NOMO-1 treated with dmso at 0.1 percent for 144 hours (cell line): ENCODE measurements at regions not wholly inside any gene's neighbourhood (a gene's known extent, or its start where the extent isn't known, plus 50 kb on each side); places are given as distances from the start of the nearest gene placed in this dataset.

ENCODE experiments used
- DNase-seq: peaks from one replicate; lab custom pipeline; 2025; ENCODE audit not compliant: unreplicated experiment; lab: John Stamatoyannopoulos, UW

DNA sequence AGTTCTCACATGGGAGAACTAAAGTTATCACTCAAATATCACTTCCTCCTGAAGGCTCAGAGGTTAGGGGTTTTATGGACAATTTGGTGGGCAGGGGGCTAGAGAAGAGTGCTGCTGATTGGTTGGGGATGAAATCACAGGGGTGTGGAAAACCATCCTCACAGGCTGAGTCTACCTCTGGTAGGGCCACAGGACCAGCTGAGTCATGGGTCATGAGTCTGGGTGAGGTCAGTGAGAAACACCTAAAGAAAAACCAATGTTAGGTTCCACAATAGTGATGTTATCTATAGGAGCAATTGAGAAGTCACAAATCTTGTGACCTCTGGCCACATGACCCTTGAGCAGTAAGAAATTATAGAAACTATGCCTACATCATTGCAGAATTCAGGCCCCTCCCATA, 203.3 kb upstream of the TARS1 start:
- no peak for DNase-seq

- no peak for DNase-seq
Measured at GRCh38 chr5:33238826-33239695, 201.7 kb upstream of the TARS1 start.

GRCh38 chr5:33240558-33240957, 200.2 kb upstream of the TARS1 start:
- DNase-seq, result no peak

DNA sequence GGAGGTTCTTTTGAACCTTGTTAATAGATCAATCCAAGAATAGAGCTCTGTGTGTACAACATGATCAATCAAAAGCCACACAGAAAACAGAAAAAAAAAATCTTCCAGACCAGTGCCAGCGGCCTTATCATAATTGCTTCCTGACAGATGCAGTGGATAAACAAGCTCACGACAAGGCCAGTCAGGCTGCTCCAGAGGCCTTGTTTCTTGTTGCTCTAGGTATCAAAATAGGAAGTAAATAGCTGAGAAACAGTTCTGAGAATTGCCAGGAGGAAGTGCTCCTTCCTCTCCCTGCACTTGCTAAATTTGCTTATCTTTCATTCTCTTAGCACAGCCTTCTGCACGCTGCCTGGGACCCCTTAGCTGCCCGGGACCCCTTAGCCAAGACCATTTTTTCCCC, 199.0 kb upstream of the TARS1 start:
- peak; percentile 70 for DNase-seq

DNA sequence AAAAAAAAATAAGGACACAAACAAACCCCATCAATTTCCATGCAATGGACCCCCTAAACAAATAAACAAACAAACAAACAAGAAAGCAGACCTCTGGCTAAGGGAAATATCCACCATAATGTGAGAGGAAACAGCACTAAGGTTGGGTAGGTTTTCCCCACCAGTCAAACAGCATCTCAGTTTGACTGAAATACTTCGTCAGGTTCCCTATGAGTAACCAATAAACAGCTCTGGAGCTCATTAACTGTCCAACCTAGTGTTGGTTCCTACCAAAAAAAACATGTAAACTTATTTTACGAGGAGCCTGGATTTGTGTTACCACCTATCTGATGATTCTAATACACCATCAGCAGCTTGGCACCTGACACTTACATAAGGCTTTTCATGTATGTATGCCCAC, 198.5 kb upstream of the TARS1 start:
- no peak for DNase-seq

DNA sequence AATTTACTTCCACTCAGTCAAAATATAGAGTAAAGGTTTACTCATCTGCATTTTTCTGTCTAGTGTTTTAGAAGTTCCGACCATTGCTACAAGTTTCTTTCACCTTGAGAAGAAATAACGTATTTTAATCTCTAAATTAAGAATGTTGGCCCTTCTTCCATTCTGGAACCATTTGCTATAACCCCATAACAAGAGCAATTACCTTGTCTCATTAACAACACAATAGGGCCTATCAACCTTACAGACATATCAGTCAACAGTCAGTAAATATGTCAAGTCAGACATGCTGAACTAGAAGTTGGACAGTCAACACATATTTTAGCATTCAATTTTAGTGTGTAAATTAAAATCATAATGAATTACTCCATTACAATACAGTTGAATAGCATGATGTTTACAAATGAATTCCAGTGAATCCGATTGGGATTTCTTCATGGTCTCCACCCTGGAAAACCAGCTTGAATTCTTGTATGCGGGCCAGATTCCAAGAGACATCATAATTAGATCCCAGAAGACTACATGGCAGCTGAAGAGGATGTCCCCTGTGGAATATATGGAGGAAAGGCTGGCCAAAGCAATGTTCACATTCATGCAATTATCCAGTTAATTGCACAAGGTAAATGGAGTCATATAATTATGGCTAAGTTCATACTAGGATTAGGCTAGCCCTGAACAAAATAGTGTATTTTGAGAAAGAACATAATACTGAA, 196.2 kb upstream of the TARS1 start:
- no peak for DNase-seq

- DNase-seq, result no peak
Measured at GRCh38 chr5:33254579-33254978, 186.2 kb upstream of the TARS1 start.

- DNase-seq, result no peak
Measured at GRCh38 chr5:33257807-33258429, 182.8 kb upstream of the TARS1 start.

GRCh38 chr5:33258553-33258952, 182.2 kb upstream of the TARS1 start:
- DNase-seq, result no peak

DNA sequence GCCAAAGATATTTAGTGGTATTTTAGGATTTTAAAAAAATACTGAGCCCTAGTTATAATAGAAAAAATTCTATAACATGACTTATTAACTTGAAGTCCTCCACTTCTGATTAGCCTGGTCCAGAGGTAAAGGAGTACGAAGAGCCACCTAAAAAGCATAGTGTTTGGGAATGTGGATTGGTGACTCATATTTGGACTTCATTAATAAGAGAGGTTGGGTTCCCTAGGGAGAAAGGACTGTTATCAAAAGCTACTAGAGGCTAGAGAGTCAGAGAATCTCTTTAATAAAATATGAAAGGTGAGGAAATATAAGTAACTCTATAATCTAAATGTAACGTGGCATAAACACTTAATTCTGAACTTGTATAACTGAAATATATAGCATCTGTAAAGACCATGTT, 180.7 kb upstream of the TARS1 start:
- DNase-seq, result no peak

DNA sequence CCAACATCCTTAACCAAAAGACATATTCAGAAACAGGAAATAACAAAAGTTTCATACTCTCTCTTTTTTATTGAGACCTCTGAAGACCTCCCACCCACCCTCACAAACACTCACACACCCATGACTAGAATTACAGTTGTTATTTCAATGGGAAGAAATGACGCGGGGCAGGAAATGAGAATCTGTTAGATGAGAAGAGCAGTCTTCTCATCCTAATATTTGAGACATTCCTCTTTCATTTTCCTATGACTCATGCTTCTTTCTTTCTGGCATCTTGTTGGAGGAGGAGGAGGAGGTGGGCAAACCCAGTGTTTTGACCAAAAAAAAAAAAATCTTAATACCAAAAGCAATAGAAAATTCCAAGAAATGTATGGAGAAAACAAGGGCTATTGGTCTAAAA, 179.5 kb upstream of the TARS1 start:
- no peak for DNase-seq

- DNase-seq, result no peak
Measured at GRCh38 chr5:33261747-33262146, 179.0 kb upstream of the TARS1 start.

GRCh38 chr5:33267801-33268200, 173.0 kb upstream of the TARS1 start:
- no peak for DNase-seq

GRCh38 chr5:33268374-33268773, 172.4 kb upstream of the TARS1 start:
- no peak for DNase-seq

DNA sequence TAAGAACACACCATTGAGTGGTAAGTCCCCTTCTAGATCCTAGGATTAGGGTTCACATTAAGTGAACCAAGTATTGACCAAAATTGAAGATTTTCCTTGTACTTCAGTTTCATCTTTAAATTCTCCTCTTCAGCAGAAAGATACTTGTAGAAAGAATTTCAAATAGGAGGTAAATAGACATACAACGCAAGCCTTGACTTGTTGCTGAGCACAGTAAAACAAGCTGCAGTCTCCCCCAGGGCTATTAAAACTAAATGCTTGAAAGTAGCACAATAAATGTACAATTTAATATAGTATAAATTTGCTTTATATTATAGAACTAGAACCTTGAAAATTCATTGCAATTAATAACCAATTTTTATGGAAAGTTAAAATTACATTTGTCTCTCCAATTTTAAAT, 170.1 kb upstream of the TARS1 start:
- no peak for DNase-seq

DNA sequence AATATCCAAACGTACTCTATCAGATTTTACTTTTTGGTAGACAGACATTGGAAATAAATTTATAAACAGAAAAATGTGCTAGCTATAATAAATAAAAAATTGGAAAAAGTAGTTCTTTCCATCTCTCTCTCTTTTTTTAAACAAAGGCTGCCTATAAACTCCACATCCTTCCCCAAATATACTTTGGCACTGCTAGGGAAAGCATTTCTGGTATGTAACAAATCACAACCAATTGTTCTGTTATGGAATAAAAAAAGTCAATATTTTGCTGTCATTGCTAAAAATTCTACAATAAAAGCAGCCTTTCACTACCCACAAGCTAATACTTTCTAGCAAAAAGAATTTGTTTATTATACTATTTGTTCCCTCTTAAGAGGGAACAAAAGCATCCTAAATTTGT, 169.2 kb upstream of the TARS1 start:
- DNase-seq, result no peak

GRCh38 chr5:33272288-33272687, 168.5 kb upstream of the TARS1 start:
- DNase-seq, result no peak

- no peak for DNase-seq
Measured at GRCh38 chr5:33273985-33274384, 166.8 kb upstream of the TARS1 start.

GRCh38 chr5:33275391-33275790, 165.4 kb upstream of the TARS1 start:
- DNase-seq, result no peak

DNA sequence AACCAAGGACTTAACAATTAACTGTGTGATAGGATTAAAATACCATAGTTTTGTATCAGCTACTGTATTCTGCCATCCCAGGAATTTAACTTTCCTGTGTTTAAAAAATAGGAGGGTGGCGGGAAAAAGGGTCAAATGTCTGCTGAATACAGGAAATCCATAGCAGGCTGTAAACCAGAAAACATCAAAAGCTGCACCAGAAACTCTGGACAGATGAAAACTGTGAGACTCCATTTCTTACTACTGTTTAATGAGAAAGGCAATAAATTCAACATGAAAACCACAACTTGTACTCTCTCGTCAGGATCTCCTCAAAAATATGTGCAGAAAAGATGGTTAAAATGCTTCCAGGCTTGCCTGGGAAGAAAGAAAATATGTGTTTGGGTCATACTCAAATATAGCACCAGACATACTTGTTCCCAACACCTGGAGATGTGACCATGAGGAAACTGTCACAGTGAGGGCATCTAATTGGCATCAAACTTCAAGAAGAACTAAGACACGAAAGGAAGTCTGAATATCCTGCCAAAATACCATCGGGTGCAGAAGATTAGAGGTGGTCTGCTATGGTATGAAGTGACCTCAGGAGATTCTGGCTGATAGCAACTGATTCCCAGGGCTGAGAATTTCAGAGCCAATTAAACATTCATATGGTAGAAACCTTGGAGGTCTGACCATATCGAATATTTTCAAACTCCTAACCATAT, 164.7 kb upstream of the TARS1 start:
- no peak for DNase-seq

- no peak for DNase-seq
Measured at GRCh38 chr5:33276628-33276950, 164.2 kb upstream of the TARS1 start.
